ENCODE measurements at regions not wholly inside any gene's neighbourhood (a gene's known extent, or its start where the extent isn't known, plus 50 kb on each side); places are given as distances from the start of the nearest gene placed in this dataset.

DNA sequence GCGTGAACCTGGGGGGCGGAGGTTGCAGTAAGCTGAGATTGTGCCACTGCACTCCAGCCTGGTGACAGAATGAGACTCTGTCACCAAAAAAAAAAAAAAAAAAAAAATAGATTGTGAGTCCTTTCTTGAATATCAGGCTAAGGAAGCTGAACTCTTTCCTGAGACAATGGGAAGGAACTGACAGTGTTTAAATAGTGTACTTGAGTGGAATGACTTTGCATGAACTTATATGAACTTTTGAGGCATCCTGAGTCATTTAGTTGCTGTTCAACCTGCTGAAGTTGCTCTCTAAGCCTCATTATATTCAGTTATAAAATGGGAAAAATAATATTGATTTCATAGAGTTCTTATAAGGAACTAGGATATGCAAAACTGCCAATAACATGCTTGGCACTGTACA is 79.3 kb upstream of the LIMCH1 start:
- no peak overlapping the region for H3K4me2 ChIP-seq (ENCODE audit: low read depth, low read length, poor library complexity, severe bottlenecking)
- H3K27ac ChIP-seq (ENCODE audit: low read depth, low read length), result no peak overlapping the region
- no peaks in the 10 kb centered on the region for H3F3A ChIP-seq (ENCODE audit: insufficient read depth)
- no peaks in the 10 kb centered on the region for H3K79me2 ChIP-seq (ENCODE audit: insufficient read depth, low read length)
- H3K9me2 ChIP-seq (replicated peaks; ENCODE audit: insufficient read depth, low read length), result no peaks in the 10 kb centered on the region
- no peak for TF ChIP-seq EZH2phosphoT487 (conservative IDR thresholded peaks at IDR 0.05; ENCODE audit: low read length)
- TF ChIP-seq, protein P1, sequence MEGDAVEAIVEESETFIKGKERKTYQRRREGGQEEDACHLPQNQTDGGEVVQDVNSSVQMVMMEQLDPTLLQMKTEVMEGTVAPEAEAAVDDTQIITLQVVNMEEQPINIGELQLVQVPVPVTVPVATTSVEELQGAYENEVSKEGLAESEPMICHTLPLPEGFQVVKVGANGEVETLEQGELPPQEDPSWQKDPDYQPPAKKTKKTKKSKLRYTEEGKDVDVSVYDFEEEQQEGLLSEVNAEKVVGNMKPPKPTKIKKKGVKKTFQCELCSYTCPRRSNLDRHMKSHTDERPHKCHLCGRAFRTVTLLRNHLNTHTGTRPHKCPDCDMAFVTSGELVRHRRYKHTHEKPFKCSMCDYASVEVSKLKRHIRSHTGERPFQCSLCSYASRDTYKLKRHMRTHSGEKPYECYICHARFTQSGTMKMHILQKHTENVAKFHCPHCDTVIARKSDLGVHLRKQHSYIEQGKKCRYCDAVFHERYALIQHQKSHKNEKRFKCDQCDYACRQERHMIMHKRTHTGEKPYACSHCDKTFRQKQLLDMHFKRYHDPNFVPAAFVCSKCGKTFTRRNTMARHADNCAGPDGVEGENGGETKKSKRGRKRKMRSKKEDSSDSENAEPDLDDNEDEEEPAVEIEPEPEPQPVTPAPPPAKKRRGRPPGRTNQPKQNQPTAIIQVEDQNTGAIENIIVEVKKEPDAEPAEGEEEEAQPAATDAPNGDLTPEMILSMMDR (IDR thresholded peaks at IDR 0.05; ENCODE audit: insufficient read depth, low read length, poor library complexity, severe bottlenecking), result no peak
- no peaks in the 10 kb centered on the region for H3K36me3 ChIP-seq (ENCODE audit: low read length)
- H3K9ac ChIP-seq (ENCODE audit: low read length), result no peak overlapping the region
- no peaks in the 10 kb centered on the region for H3K27me3 ChIP-seq (ENCODE audit: low read length)
- no peaks in the 10 kb centered on the region for H4K20me1 ChIP-seq (ENCODE audit: low read depth, low read length)
- no peak overlapping the region for H2AFZ ChIP-seq (ENCODE audit: low read depth, low read length, severe bottlenecking)
- H3K9me3 ChIP-seq (ENCODE audit: insufficient read depth, low read length), result no peaks in the 10 kb centered on the region
- no peak overlapping the region for H3K4me3 ChIP-seq (ENCODE audit: insufficient read depth, low read length, poor library complexity, severe bottlenecking)

DNA sequence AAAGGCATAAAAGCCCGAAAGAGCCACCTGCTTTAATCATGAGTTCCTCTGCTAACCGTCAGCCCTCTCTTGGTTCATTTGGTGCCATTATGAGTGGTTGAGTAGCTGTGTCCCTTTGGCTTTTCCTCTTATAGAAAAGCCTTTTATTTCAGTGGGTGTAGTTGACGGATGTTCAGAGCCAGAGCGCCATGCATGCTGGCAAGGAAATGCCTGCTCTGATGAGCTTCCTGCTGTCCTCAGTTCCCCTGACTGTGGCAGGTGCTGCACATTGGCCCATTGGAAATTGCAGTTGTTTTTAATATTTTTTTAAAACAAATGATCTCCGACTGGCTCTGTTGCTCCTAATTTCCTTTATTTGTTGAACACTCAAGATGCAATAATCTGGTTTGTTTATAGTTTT is 77.3 kb upstream of the LIMCH1 start:
- Histone ChIP-seq H3K4me3 (ENCODE audit: insufficient read depth, low read length, poor library complexity, severe bottlenecking) (no peak overlapping the region), H3K27ac (ENCODE audit: low read depth, low read length) (no peak overlapping the region), H3K79me2 (ENCODE audit: insufficient read depth, low read length) (no peaks in the 10 kb centered on the region), H2AFZ (ENCODE audit: low read depth, low read length, severe bottlenecking) (no peak overlapping the region), H3K9ac (ENCODE audit: low read length) (no peak overlapping the region), H3K27me3 (ENCODE audit: low read length) (no peaks in the 10 kb centered on the region), H3F3A (ENCODE audit: insufficient read depth) (no peaks in the 10 kb centered on the region), H4K20me1 (ENCODE audit: low read depth, low read length) (no peaks in the 10 kb centered on the region), H3K9me2 (replicated peaks; ENCODE audit: insufficient read depth, low read length) (no peaks in the 10 kb centered on the region), H3K4me2 (ENCODE audit: low read depth, low read length, poor library complexity, severe bottlenecking) (no peak overlapping the region), H3K36me3 (ENCODE audit: low read length) (no peaks in the 10 kb centered on the region), H3K9me3 (ENCODE audit: insufficient read depth, low read length) (no peaks in the 10 kb centered on the region)
- no peak for TF ChIP-seq EZH2phosphoT487 (conservative IDR thresholded peaks at IDR 0.05; ENCODE audit: low read length)

DNA sequence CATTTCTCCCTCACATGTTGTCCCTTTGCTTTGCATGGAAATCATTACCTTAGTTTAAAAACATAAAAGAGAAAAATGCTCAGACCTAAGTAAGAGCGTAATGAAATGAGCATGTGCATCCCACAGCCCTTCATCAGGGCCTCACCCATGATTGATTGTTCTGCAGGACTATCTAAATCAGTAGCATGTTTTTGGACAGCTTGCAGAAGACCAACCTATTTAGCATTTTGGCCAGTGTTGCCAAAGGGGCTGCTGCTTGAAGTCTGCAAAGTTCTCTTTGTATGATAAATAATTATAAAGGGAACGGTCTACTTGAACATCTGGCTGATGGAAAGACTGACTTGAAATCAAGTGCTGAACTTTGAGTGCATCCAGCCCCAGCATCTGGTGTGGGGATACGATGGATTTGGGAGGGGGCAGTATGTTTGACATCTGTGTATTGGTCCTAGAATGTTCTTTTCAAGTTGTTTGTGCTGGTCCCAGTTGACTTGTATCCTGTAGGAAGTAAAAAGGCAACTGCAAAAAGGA is 76.1 kb upstream of the LIMCH1 start:
- Histone ChIP-seq H2AFZ (ENCODE audit: low read depth, low read length, severe bottlenecking) (no peak overlapping the region), H3K9ac (ENCODE audit: low read length) (no peak overlapping the region), H3K9me3 (ENCODE audit: insufficient read depth, low read length) (no peaks in the 10 kb centered on the region), H3K4me2 (ENCODE audit: low read depth, low read length, poor library complexity, severe bottlenecking) (no peak overlapping the region), H3K36me3 (ENCODE audit: low read length) (no peaks in the 10 kb centered on the region), H3K27ac (ENCODE audit: low read depth, low read length) (no peak overlapping the region), H3K9me2 (replicated peaks; ENCODE audit: insufficient read depth, low read length) (no peaks in the 10 kb centered on the region), H3K4me3 (ENCODE audit: insufficient read depth, low read length, poor library complexity, severe bottlenecking) (no peak overlapping the region), H3K27me3 (ENCODE audit: low read length) (no peaks in the 10 kb centered on the region), H3F3A (ENCODE audit: insufficient read depth) (no peaks in the 10 kb centered on the region), H4K20me1 (ENCODE audit: low read depth, low read length) (no peaks in the 10 kb centered on the region), H3K79me2 (ENCODE audit: insufficient read depth, low read length) (no peaks in the 10 kb centered on the region)
- TF ChIP-seq, protein P1 (IDR thresholded peaks at IDR 0.05; ENCODE audit: insufficient read depth, low read length, poor library complexity, severe bottlenecking), result no peak
- TF ChIP-seq EZH2phosphoT487 (conservative IDR thresholded peaks at IDR 0.05; ENCODE audit: low read length), result no peak

DNA sequence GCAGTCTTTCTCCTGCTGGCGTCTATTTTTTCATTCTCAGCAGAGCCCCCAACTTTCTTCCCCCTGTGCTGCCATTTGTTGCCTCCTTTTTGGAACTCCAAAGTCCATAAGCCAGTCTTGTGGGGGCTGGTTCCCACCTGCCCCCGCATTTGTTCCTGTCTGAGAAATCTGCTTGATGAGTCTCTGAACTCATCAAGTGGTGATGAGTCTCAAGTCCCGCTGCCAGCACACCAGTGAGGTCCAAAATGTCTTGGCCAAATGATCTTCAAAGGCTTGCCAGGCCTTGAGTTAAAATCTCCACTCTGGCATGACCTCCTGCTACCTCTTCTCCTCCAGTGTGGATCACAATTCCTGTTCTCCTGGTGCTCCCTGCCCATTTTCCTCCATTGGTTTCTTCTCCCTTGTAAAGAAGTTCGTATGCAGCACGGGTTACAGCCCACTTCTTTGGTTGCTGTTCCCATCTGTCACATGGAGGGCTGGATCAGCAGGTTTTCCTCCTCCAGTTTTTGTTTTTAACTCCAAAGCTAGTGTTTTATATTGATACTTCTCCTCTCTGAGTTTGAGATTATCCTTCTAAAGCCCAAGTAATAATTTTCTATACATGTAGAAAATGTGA is 72.7 kb upstream of the LIMCH1 start:
- H4K20me1 ChIP-seq (ENCODE audit: low read depth, low read length), result no peaks in the 10 kb centered on the region
- no peak overlapping the region for H3K4me3 ChIP-seq (ENCODE audit: insufficient read depth, low read length, poor library complexity, severe bottlenecking)
- H3K79me2 ChIP-seq (ENCODE audit: insufficient read depth, low read length), result no peaks in the 10 kb centered on the region
- no peaks in the 10 kb centered on the region for H3K9me2 ChIP-seq (replicated peaks; ENCODE audit: insufficient read depth, low read length)
- no peaks in the 10 kb centered on the region for H3F3A ChIP-seq (ENCODE audit: insufficient read depth)
- H3K9me3 ChIP-seq (ENCODE audit: insufficient read depth, low read length), result no peaks in the 10 kb centered on the region
- no peak overlapping the region for H3K4me2 ChIP-seq (ENCODE audit: low read depth, low read length, poor library complexity, severe bottlenecking)
- no peaks in the 10 kb centered on the region for H3K36me3 ChIP-seq (ENCODE audit: low read length)
- TF ChIP-seq, protein P1 (IDR thresholded peaks at IDR 0.05; ENCODE audit: insufficient read depth, low read length, poor library complexity, severe bottlenecking), result no peak
- TF ChIP-seq EZH2phosphoT487 (conservative IDR thresholded peaks at IDR 0.05; ENCODE audit: low read length), result no peak
- no peak overlapping the region for H3K27ac ChIP-seq (ENCODE audit: low read depth, low read length)
- no peaks in the 10 kb centered on the region for H3K27me3 ChIP-seq (ENCODE audit: low read length)
- H3K9ac ChIP-seq (ENCODE audit: low read length), result no peak overlapping the region
- no peak overlapping the region for H2AFZ ChIP-seq (ENCODE audit: low read depth, low read length, severe bottlenecking)
